Kidney tubule cell (primary cell): ENCODE measurements at regions not wholly inside any gene's neighbourhood (a gene's known extent, or its start where the extent isn't known, plus 50 kb on each side); places are given as distances from the start of the nearest gene placed in this dataset.

Experiments used
- DNase-seq: peaks from one replicate; pipeline ENCODE4 v3.0.0-alpha.2; 2018; ENCODE audit warnings: low spot score

- no peak for DNase-seq
These were observed 149.8 kb downstream of the VEGFA start for GRCh38 chr6:43919774-43920173.

GRCh38 chr6:43917878-43918382, 147.9 kb downstream of the VEGFA start:
- DNase-seq = peak; percentile 68

DNA sequence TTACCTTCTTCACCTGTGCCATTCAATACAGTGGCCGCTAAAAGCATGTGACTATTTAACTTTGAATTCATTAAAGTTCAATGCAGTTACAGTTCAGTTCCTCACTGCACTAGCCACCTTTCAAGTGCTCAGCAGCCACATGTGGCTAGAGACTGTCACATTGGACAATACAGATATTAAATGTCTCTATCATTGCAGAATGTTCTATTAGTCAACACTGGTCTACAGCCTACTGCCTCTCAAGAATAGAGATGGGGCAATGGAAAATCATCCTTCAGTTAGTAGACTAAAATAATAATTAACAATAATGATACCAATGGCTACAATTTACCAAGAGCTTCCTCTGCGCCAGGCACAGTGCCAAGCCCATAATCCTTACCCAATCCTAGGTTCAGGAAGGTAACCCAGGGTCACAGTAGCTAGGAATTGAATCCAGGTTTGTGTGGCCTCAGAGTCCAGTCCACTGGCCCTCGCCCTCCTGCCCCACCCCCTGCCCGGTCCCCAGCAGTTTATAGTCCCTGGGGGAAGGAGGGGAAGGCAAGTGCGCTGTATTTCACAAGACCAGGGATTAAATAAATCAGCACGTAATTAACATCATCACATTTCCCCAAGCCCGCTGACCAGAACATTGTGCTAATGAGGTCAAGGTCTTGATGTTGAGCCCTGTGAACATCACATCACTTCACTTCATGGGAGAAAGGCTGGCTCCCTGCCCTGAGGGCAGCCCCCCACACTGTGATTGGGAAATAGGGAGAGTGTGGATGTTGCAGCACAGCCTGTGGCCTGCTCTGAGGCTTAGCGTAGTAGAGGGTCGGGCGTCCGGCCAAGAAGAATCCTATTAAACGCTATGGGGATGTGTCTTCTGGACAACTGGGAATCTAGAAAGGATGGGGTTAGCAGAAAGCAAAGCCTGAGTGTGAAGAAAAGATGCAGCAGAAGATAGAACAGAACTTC, 147.2 kb downstream of the VEGFA start:
- DNase-seq = peak; percentile 88

DNA sequence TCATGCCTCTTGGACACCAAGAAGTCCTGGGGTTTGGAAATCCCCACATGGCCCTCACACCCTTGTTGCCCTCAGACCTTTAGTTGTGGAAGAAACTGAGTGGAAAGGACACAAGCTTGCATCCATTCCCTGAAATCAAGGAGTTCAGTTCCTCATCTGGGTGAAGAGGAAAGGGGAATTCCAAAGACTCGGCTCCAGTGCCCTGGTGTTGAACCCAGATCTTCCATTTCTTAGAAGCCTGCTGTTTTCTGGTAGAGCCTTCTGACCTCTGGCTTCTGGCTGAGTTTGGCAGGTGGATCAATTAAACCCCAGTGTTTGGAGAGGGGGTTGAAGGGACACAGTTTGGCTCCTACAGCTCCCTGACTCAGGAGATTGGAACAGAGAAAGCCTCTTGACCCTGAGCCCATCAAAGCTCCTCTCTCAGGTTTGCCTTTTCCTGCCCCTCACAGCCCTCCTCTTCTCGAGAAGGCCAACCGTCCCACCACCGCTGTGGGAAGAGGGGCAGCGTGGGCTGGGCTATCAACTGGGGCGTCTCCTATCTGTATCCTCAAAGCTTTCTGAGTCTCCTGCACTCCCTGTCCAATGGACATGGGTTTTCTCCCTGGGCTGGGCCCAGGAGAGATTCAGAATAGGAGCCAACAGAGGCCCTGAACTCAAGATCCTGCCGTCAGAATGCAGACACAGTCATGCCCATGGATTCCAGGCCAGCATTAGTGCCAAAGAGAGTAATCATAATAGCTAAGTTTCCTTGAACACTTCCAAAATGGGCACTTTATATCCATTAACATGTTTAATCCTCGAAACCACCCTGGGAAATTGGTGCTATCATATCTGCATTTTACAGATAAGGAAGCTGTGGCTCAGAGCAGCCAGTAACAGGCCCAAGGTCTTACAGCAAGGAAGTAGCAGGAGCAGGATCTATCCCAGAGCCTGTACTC, 146.2 kb downstream of the VEGFA start:
- peak; percentile 52 for DNase-seq

- DNase-seq = peak; percentile 75
These were observed 145.3 kb downstream of the VEGFA start for GRCh38 chr6:43915208-43915869.

GRCh38 chr6:43914272-43915147, 144.5 kb downstream of the VEGFA start:
- DNase-seq = no peak

DNA sequence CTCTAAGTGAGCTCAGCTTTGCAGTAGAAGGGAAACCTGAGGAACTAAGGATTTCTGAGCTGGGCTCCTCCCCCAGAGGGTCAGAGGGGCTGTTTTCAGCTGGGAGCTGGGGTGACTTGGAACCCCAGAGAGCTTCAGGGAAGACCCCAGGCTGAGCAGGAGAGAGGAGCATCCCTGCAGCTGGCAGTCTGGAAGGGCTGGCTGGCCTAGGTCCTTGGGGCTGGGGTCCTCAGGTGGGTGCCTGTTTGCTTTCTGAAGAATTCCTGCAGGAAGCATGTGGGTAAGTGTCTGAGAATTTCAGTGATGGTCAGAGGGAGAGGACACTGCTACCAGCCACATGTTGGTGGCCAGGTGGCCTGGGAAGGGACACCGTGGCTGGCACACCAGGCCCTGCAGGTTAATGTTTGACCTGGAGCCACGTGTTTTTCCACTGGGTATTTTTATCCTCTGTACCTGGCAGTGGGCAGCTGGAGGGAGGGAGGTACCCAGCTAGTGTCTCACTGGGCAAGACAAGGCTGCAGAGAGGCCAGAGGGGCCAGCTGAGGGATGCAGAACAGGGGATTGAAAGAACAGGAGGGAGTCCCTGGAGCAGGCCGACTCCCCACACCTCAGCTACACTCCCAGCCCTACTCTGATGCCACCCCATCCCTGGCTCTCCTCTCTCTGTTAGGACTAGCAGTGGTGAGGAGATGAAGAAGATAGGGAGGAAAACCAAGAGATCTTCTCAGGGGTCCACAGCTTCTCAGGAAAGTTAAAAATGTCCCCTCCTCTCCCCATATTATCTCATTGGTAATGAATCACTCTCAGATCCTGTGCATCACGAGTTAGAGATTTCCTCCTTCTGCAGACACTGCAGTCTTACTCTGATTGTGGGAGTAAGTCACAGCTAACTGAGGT, 143.6 kb downstream of the VEGFA start:
- DNase-seq = peak; percentile 45

DNA sequence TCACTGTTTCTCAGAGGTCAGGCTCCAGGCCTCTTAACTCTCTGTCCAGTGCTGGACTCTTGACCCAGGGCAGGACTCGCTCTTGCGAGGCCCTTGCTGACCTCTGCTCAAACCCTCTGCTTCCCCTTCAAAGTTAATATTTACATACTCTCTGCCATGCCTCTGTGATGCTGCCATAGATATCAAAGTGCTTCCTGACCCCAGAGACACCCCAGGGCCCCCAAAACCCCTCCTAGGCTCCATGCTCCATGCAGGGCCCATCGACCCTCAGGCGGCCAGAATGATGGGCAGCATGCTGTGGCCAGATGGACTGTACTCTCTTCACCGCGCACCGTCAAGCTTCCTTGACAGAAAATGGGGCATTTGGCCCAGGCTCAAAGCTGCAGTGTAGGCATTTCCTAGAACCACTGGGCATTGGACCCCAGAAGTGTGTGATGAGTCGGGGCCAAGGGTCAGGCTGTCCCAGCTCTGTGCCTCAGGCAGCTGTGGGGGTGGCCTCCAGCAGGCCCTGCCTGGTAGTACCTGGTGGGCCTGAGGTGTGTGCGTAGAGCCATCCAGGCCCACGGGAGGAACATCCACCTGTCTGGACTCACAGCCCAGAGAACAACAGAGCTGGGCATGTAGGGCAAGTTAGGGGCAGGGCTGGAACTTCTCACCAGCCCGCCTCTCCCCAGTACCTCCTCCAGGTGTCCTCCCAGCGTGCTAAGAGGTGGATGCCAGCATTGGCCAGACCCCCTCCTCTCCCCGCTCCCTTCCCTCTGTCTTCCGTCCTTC, 142.8 kb downstream of the VEGFA start:
- DNase-seq = no peak

DNA sequence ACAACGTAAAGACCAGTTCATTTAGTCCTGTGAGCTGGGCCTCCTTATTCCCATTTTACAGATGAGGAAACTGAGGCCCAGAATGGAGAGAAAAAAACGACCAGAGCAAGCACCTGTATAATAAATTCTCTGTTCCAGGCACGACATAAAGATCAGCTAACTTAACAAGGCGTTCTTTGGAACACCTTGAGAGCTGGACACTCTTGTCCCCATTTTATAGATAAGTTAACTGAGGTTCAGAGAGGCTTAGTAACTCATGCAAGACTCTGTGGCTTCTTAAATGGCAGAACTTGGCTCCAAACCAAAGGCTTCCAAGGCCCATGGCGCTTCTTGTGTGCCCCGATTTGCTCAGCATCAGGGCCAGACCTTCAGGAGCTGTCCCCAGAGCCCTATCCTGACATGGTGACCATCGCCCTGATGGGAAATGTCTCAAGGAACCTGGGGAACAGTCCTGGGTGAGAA, 142.1 kb downstream of the VEGFA start:
- DNase-seq = no peak

DNA sequence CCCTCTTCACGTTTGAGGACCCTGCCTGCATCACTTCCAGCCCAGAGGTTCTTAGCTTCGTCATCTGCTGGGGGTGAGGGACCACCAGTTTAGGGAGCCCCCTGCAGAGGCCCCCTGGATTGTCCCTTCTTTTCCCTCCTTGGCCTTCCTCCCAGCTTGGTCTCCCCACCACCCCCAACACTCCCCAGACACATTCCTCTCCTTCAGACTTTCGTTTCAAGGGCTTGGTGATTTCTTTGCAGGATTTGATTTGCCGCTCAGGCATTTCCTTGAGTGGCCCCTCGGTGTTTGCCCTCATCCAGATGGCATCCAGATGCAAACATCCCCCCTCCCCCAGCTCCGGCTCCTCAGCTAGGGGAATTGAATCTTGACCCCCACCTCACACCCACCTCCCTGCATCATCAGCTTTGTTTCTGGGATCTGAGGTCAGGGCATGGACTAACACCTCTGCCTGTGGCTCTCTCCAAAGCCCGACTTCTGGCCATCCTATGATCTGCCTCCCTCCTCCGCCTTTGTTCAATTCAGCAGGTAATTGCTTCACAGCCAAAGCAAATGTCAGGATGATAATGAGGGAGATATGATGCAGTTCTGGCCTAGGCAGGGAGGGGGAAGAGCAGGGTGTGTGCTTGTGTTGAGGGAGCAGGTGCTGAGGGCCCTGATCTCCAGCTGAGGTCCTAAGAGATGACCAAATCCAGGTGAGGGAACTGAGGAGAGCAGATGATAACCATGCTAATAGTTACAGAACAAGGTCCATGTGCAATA, 141.5 kb downstream of the VEGFA start:
- no peak for DNase-seq

- DNase-seq = no peak
These were observed 140.8 kb downstream of the VEGFA start for GRCh38 chr6:43910638-43911353.

GRCh38 chr6:43910149-43910637, 140.2 kb downstream of the VEGFA start:
- no peak for DNase-seq

- no peak for DNase-seq
These were observed 139.6 kb downstream of the VEGFA start for GRCh38 chr6:43909474-43910148.

GRCh38 chr6:43907789-43908472, 137.9 kb downstream of the VEGFA start:
- no peak for DNase-seq

DNA sequence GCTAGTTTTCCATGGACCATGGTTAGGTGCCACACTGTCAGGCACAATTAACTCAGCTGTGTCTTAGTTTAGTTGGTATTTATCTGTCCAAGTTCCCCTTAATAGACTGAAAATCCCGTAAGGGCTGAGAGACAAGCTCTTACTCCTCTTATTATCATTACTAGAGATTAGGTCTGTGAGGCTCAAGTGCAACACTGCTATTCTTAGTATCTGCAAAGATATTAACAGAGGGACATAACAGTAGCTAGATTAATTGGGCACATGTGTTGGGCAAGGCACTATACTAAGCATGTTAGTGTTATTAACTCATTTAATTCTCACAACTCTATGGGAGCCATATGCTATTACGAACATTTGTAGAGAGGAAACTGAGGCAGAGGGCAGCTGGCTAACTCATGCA, 137.3 kb downstream of the VEGFA start:
- DNase-seq = no peak
